Head of caudate nucleus (tissue), 42 donors: ENCODE measurements at regions not wholly inside any gene's neighbourhood (a gene's known extent, or its start where the extent isn't known, plus 50 kb on each side); places are given as distances from the start of the nearest gene placed in this dataset.
"Not testable (repeated sequence)": the region's sequence is repeated elsewhere in the genome, so short reads cannot be mapped to it uniquely, and the experiment has no call there.

ENCODE experiments used
- DNase-seq, 42 donors: peaks; one replicate each; pipeline versions ENCODE4 v3.0.0 to v3.0.0-alpha.2; 2020 to 2021; ENCODE audit warnings: mixed read lengths in 7 of 42
- intact Hi-C: fragments of 100-400 bp; cut with DNase I; formaldehyde crosslinking; loops from one replicate; pipeline ENCODE4 v1.15.0; 2022

GRCh38 chr4:183044924-183045640, 54.0 kb upstream of the WWC2 start:
- DNase-seq, intact Hi-C loops: not testable (repeated sequence)

- DNase-seq = no peak
- intact Hi-C loops = no loop called here
Measured at GRCh38 chr4:183038436-183038835, 60.6 kb upstream of the WWC2 start.

- intact Hi-C loops = no loop called here
- no peak for DNase-seq
Measured at GRCh38 chr4:183035726-183036415, 63.2 kb upstream of the WWC2 start.

- DNase-seq = no peak
- intact Hi-C loops = no loop called here
Measured at GRCh38 chr4:183035256-183035655, 63.8 kb upstream of the WWC2 start.

GRCh38 chr4:183030823-183031222, 68.2 kb upstream of the WWC2 start:
- intact Hi-C loops = no loop called here
- no peak for DNase-seq

GRCh38 chr4:183030309-183030708, 68.7 kb upstream of the WWC2 start:
- intact Hi-C loops = no loop called here
- no peak for DNase-seq

GRCh38 chr4:183029365-183029764, 69.7 kb upstream of the WWC2 start:
- no peak for DNase-seq
- intact Hi-C loops = no loop called here

- DNase-seq = no peak
Measured at GRCh38 chr4:183026701-183027100, 72.4 kb upstream of the WWC2 start.

GRCh38 chr4:183022617-183023016, 76.4 kb upstream of the WWC2 start:
- intact Hi-C loops = no loop called here
- DNase-seq = no peak

More at GRCh38 chr4:183026701-183027100, 72.4 kb upstream of the WWC2 start:
- intact Hi-C loops = no loop called here

GRCh38 chr4:183017962-183018361, 81.1 kb upstream of the WWC2 start:
- intact Hi-C loops = no loop called here
- no peak for DNase-seq

GRCh38 chr4:183014361-183015084, 84.5 kb upstream of the WWC2 start:
- no peak for DNase-seq
- intact Hi-C loops = no loop called here

GRCh38 chr4:183013730-183014002, 85.4 kb upstream of the WWC2 start:
- intact Hi-C loops = no loop called here
- no peak for DNase-seq

- intact Hi-C loops = no loop called here
- peak in 1 of 42 donors; percentile 2 for DNase-seq
Measured at GRCh38 chr4:183012879-183013729, 86.0 kb upstream of the WWC2 start.

GRCh38 chr4:183011213-183011907, 87.7 kb upstream of the WWC2 start:
- intact Hi-C loops = no loop called here
- peak in 29 of 42 donors; percentile 6 to 82 (median 39) for DNase-seq

GRCh38 chr4:183008492-183008891, 90.6 kb upstream of the WWC2 start:
- intact Hi-C loops = no loop called here

GRCh38 chr4:183004370-183004769, 87.2 kb upstream of the DCTD start:
- intact Hi-C loops, DNase-seq: not testable (repeated sequence)

More at GRCh38 chr4:183008492-183008891, 90.6 kb upstream of the WWC2 start:
- DNase-seq = no peak

GRCh38 chr4:182994171-182994570, 77.0 kb upstream of the DCTD start:
- intact Hi-C loops = no loop called here
- no peak for DNase-seq

- intact Hi-C loops = no loop called here
- DNase-seq = no peak
Measured at GRCh38 chr4:182978152-182978827, 61.1 kb upstream of the DCTD start.
